Erythroblast (primary cell): ENCODE measurements at regions not wholly inside any gene's neighbourhood (a gene's known extent, or its start where the extent isn't known, plus 50 kb on each side); places are given as distances from the start of the nearest gene placed in this dataset.

Source experiments
- GATA1 ChIP-seq: IDR thresholded peaks from 2 replicates; pipeline ENCODE4 v1.6.1; 2011; ENCODE audit warnings: low read depth, mild to moderate bottlenecking, control low read depth, low read length, moderate library complexity
- POLR2A ChIP-seq: IDR thresholded peaks from 2 replicates; pipeline ENCODE4 v1.6.1; 2011; ENCODE audit warnings: mild to moderate bottlenecking, low read length

DNA sequence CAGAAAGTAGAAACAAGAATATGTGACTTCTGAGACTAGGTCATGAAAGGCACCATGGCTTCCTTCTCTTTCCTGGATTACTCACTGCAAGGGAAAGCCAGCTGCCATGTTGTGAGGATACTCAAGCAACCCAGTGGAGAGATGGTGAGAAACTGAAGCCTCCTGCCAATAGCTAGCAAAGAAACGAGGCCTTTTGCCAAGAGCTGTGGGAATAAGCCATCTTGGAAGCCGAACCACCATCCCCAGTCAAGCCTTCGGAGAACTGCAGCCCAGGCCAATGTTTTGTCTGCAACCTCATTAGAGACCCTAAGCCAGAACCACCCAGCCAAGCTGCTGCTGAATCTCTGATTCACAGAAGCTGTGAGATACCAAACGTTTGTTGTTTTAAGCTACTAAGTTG is 104.7 kb upstream of the CRHR1 start:
- TF ChIP-seq POLR2A (no peak), GATA1 (no peak)
